IgD-negative memory B cell (primary cell): ENCODE measurements at regions not wholly inside any gene's neighbourhood (a gene's known extent, or its start where the extent isn't known, plus 50 kb on each side); places are given as distances from the start of the nearest gene placed in this dataset.
"Not testable (repeated sequence)": the region's sequence is repeated elsewhere in the genome, so short reads cannot be mapped to it uniquely, and the experiment has no call there.

Experiments used
- H3K27ac Mint-ChIP-seq, 3 donors: one replicate each; pipeline ENCODE4 v1.8.0; 2020 to 2022; ENCODE audit warnings: mild to moderate bottlenecking in 3 of 3, mixed read lengths in 3 of 3, moderate library complexity in 1 of 3
- H3K27me3 Mint-ChIP-seq: one replicate; pipeline ENCODE4 v1.8.0; 2021; ENCODE audit warnings: mixed read lengths
- H3K36me3 Mint-ChIP-seq: one replicate; pipeline ENCODE4 v1.8.0; 2020; ENCODE audit warnings: mild to moderate bottlenecking, mixed read lengths
- H3K4me1 Mint-ChIP-seq, 3 donors: one replicate each; pipeline ENCODE4 v1.8.0; 2020 to 2022; ENCODE audit warnings: mixed read lengths in 3 of 3, mild to moderate bottlenecking in 1 of 3
- H3K4me3 Mint-ChIP-seq, 4 donors: one replicate each; pipeline ENCODE4 v1.8.0; 2020 to 2022; ENCODE audit warnings: mild to moderate bottlenecking in 4 of 4, mixed read lengths in 4 of 4, moderate library complexity in 3 of 4
- H3K9me3 Mint-ChIP-seq, 3 donors: one replicate each; pipeline ENCODE4 v1.8.0; 2020 to 2021; ENCODE audit warnings: mixed read lengths in 3 of 3, mild to moderate bottlenecking in 1 of 3

DNA sequence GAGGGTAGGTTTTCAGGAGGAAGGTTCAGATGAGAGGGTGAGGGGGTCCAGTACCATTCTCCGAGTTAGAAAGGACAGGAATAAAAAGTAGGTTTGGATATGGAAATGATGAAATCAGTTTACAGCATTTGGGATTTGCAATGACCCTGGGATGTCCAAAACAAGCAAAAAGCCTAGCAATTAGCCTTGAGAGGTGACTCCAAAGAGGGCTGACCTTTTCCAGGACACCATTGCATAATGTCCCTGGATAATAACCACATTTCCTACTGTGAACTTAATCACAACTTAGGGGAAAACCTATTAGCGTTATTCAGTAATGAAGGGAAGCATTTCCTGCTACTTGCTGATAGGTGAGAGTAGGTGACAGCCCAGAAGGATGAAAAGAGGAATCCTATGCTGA, 101.4 kb upstream of the ARHGAP42 start:
- H3K4me3 Mint-ChIP-seq, result no peak overlapping the region
- no peak overlapping the region for H3K27ac Mint-ChIP-seq
- peaks cover 12% of the 10 kb centered on the region for H3K27me3 Mint-ChIP-seq
- H3K36me3 Mint-ChIP-seq, result no peaks in the 10 kb centered on the region
- peaks cover 0 to 2% (median 0%) of the 10 kb centered on the region in 3 donors for H3K9me3 Mint-ChIP-seq
- peaks cover 0 to 1% (median 0%) of the 10 kb centered on the region in 3 donors for H3K4me1 Mint-ChIP-seq

DNA sequence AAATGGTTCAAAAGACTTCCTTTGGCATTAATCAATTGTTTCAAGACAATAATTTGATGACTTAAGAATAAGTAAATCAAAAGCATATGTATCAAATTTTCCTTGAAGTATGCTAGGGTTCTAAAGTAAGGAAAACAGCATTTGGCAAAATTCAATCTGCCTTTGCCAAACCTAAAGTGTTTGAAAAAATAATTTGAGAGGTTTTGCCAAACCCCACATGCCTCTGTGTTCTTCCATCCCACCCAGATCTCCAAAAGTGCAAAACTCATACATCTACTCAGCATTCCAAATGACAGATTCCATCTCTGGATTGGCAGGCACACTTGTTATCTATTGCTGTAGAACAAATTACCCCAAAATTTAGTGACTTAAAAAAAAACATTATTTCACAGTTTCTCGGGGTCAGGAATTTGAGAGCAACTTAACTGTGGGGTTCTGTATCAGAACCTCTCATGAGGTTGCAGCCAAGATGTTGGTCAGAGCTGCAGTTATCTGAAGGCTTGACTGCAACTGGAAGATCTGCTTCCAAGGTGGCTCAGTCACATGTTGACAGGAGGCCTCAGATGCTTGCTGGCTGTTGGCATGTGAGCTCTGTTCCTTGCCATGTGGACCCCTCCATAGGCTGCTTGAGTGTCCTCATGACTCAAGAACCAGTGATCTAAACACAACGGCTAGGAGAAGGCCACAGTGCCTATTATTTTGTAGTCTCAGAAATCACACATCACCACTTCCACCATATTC, 100.6 kb upstream of the ARHGAP42 start:
- Mint-ChIP-seq H3K27me3 (peaks cover 12% of the 10 kb centered on the region), H3K4me3 (no peak overlapping the region), H3K27ac (no peak overlapping the region), H3K9me3 (peaks cover 0 to 2% (median 0%) of the 10 kb centered on the region in 3 donors), H3K36me3 (no peaks in the 10 kb centered on the region), H3K4me1 (peaks cover 0 to 1% (median 0%) of the 10 kb centered on the region in 3 donors)

- peak overlapping the region in 1 of 4 donors; percentile 55 for H3K4me3 Mint-ChIP-seq
Observed at GRCh38 chr11:100592619-100593260, 94.3 kb upstream of the ARHGAP42 start.

DNA sequence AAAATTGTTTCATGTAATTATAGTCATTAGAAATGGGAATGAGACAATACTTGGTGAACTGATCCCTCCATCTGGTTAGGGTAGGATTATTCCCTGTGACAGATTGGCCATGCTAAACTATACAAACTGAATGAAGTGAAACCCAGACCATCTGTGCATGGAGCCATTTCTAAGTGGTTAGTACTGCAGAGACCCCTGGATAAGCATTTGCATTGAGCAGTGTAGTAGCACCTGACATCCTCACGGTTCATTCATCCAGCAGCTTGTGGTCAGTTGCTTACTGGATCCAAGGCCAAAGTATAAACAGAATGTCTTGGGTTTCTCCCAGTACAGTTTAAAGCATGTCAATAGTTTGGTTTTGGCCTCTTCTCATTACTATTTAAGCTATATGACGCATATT, 93.8 kb upstream of the ARHGAP42 start:
- H3K27me3 Mint-ChIP-seq, result peaks cover 11% of the 10 kb centered on the region
- peaks cover 0 to 2% (median 0%) of the 10 kb centered on the region in 3 donors for H3K4me1 Mint-ChIP-seq
- no peak overlapping the region for H3K27ac Mint-ChIP-seq
- H3K36me3 Mint-ChIP-seq, result no peaks in the 10 kb centered on the region
- H3K4me3 Mint-ChIP-seq, result no peak overlapping the region
- H3K9me3 Mint-ChIP-seq, result peaks cover 0 to 4% (median 0%) of the 10 kb centered on the region in 3 donors

More at GRCh38 chr11:100592619-100593260, 94.3 kb upstream of the ARHGAP42 start:
- Mint-ChIP-seq H3K4me1 (peaks cover 0 to 3% (median 0%) of the 10 kb centered on the region in 3 donors), H3K27ac (no peak overlapping the region), H3K36me3 (no peaks in the 10 kb centered on the region), H3K9me3 (peaks cover 0 to 4% (median 0%) of the 10 kb centered on the region in 3 donors), H3K27me3 (peaks cover 13% of the 10 kb centered on the region)

DNA sequence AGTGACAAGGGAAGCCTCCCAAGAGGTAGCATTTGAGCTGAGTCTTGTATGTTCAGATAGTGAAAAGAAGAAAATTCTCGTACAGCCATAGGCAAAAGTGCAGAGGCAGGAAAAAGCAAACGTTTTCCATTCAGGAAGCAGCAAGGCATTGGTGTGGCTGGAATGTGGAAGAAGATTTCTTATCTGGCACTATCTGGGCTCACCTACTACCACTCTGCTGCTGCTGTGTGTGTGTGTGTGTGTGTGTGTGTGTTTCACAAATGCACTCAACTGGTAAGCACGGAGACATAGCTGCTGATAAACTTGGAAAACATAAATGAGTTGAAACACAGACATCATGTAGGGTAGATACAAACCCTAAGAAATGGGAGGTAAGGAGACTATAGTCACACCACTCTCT, 92.8 kb upstream of the ARHGAP42 start:
- H3K9me3 Mint-ChIP-seq, result peaks cover 0 to 4% (median 0%) of the 10 kb centered on the region in 3 donors
- no peaks in the 10 kb centered on the region for H3K36me3 Mint-ChIP-seq
- H3K27ac Mint-ChIP-seq, result peak overlapping the region in 1 of 3 donors; percentile 55
- H3K4me3 Mint-ChIP-seq, result no peak overlapping the region
- H3K4me1 Mint-ChIP-seq, result peaks cover 0 to 2% (median 0%) of the 10 kb centered on the region in 3 donors
- peaks cover 8% of the 10 kb centered on the region for H3K27me3 Mint-ChIP-seq

DNA sequence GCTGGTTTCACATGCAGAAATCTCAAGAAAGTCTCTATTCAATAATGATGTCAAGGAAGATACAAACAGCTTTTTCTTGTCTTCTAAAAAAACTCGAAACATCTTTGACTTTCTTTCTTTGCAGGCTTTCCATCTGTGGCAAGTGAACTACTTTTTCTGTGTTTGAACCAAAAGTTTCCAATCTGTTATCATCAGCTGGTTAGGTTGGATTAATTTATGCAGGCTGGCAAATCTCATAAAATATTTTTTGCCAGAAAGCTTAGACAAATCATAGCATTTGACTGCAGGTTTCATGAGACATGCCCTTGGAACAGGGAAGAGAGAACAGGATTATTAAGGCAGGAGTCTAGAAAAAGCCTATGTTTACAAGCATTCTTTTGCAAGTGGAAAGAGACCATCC, 86.1 kb upstream of the ARHGAP42 start:
- Mint-ChIP-seq H3K4me3 (no peak overlapping the region), H3K27ac (no peak overlapping the region), H3K4me1 (no peaks in the 10 kb centered on the region), H3K36me3 (no peaks in the 10 kb centered on the region), H3K9me3 (no peaks in the 10 kb centered on the region), H3K27me3 (peaks cover 6% of the 10 kb centered on the region)

DNA sequence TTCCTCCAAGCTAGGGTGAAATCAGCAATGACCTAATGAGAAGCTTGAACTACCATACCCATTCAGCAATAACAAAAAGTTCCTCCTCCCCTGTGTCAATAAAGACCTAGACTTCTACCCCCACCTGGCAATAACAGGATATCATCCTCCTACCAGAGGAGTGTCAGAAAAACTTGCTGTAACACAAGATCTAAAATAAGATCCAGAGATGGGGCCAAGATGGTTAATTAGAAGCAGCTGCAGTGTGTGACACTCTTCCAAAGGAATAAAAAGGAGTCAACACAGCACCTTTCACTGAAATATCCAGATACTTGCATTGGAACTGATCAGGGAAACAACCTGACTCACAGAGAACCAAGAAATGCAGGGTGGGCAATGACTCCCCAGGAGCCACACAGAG, 84.4 kb upstream of the ARHGAP42 start:
- H3K4me3 Mint-ChIP-seq, result no peak overlapping the region
- H3K27me3 Mint-ChIP-seq, result peaks cover 4% of the 10 kb centered on the region
- H3K36me3 Mint-ChIP-seq, result no peaks in the 10 kb centered on the region
- no peaks in the 10 kb centered on the region for H3K9me3 Mint-ChIP-seq
- H3K27ac Mint-ChIP-seq, result no peak overlapping the region
- no peaks in the 10 kb centered on the region for H3K4me1 Mint-ChIP-seq

DNA sequence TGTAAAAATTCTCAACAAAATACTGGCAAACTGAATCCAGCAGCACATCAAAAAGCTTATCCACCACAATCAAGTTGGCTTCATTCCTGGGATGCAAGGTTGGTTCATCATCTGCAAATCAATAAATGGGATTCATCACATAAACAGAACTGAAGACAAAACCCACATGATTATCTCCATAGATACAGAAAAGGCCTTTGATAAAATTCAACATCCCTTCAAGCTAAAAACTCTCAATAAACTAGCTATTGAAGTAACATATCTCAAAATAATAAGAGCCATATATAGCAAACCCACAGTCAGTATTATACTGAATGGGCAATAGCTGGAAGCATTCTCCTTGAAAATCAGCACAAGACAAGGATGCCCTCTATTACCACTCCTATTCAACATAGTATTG, 79.3 kb upstream of the ARHGAP42 start:
- not testable (repeated sequence) for H3K27me3 Mint-ChIP-seq, H3K27ac Mint-ChIP-seq, H3K9me3 Mint-ChIP-seq, H3K36me3 Mint-ChIP-seq, H3K4me3 Mint-ChIP-seq
- H3K4me1 Mint-ChIP-seq, result peaks cover 8 to 13% (median 8%) of the 10 kb centered on the region in 3 donors

DNA sequence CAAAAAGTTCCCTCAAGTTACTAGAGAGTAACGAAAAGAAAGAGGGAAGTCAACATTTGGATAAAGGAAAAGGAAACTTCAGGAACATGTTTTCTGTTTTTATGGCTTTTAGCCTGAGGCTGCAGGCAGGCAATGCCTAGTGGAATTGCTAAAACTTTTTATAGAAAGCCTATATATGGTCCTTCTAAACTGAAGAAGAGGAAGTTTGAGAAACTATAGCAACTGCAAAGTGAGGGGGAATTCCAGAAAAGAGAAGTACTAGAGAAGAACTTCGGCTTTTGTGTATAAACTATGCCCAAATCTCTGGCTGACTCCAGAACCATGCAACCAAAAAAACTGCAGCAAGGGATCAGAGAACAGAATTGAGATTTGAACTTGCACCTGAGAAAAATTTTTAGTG, 74.3 kb upstream of the ARHGAP42 start:
- Mint-ChIP-seq H3K27ac (peak overlapping the region; percentile 8 to 72 (median 32)), H3K9me3 (peaks cover 3 to 11% (median 10%) of the 10 kb centered on the region in 3 donors), H3K4me1 (peaks cover 13 to 28% (median 16%) of the 10 kb centered on the region in 3 donors), H3K36me3 (peaks cover 1% of the 10 kb centered on the region), H3K27me3 (peaks cover 3% of the 10 kb centered on the region), H3K4me3 (peak overlapping the region in 3 of 4 donors; percentile 32 to 65 (median 58))

- H3K9me3 Mint-ChIP-seq, result peaks cover 9 to 18% (median 10%) of the 10 kb centered on the region in 3 donors
- no peak overlapping the region for H3K4me3 Mint-ChIP-seq
- H3K36me3 Mint-ChIP-seq, result peaks cover 4% of the 10 kb centered on the region
- no peak overlapping the region for H3K27ac Mint-ChIP-seq
- H3K4me1 Mint-ChIP-seq, result peaks cover 1 to 13% (median 4%) of the 10 kb centered on the region in 3 donors
- no peaks in the 10 kb centered on the region for H3K27me3 Mint-ChIP-seq
Observed at GRCh38 chr11:100618914-100619313, 68.2 kb upstream of the ARHGAP42 start.

DNA sequence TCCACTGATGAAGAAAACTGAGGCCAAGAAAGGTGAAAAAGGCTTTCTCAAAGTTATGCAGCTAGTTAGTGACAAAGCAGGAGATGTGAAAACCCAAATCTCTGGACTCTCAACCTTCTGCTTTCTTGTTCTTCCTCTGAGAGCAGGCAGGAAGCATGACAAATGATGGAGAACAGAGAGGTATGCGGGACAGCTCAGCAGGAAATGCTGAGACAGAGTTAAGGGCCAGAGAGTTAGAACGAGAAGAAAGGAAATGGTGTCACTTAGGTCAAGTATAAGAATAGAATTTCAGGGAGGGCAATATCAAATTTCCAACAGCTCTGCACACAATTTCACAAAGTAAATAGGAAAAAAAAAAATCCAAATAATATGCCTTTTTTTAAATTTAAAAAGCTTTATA, 67.6 kb upstream of the ARHGAP42 start:
- Mint-ChIP-seq H3K27ac (no peak overlapping the region), H3K36me3 (peaks cover 4% of the 10 kb centered on the region), H3K27me3 (no peaks in the 10 kb centered on the region), H3K9me3 (peaks cover 13 to 24% (median 15%) of the 10 kb centered on the region in 3 donors), H3K4me1 (peaks cover 1 to 13% (median 4%) of the 10 kb centered on the region in 3 donors), H3K4me3 (no peak overlapping the region)

GRCh38 chr11:100622404-100622803, 64.7 kb upstream of the ARHGAP42 start:
- Mint-ChIP-seq H3K4me3 (no peak overlapping the region), H3K9me3 (peaks cover 15 to 23% (median 16%) of the 10 kb centered on the region in 3 donors), H3K4me1 (peaks cover 0 to 6% (median 1%) of the 10 kb centered on the region in 3 donors), H3K27me3 (no peaks in the 10 kb centered on the region), H3K27ac (no peak overlapping the region), H3K36me3 (peaks cover 4% of the 10 kb centered on the region)

- Mint-ChIP-seq H3K4me3 (no peak overlapping the region), H3K36me3 (peaks cover 4% of the 10 kb centered on the region), H3K27me3 (no peaks in the 10 kb centered on the region), H3K9me3 (peaks cover 15 to 23% (median 16%) of the 10 kb centered on the region in 3 donors), H3K27ac (peak overlapping the region in 1 of 3 donors; percentile 19), H3K4me1 (peaks cover 0 to 2% (median 1%) of the 10 kb centered on the region in 3 donors)
Observed at GRCh38 chr11:100624346-100624745, 62.7 kb upstream of the ARHGAP42 start.

- H3K4me3 Mint-ChIP-seq, result no peak overlapping the region
- no peaks in the 10 kb centered on the region for H3K4me1 Mint-ChIP-seq
- H3K27ac Mint-ChIP-seq, result no peak overlapping the region
- no peaks in the 10 kb centered on the region for H3K27me3 Mint-ChIP-seq
- H3K36me3 Mint-ChIP-seq, result peaks cover 4% of the 10 kb centered on the region
- peaks cover 15 to 23% (median 16%) of the 10 kb centered on the region in 3 donors for H3K9me3 Mint-ChIP-seq
Observed at GRCh38 chr11:100625041-100625440, 62.0 kb upstream of the ARHGAP42 start.

DNA sequence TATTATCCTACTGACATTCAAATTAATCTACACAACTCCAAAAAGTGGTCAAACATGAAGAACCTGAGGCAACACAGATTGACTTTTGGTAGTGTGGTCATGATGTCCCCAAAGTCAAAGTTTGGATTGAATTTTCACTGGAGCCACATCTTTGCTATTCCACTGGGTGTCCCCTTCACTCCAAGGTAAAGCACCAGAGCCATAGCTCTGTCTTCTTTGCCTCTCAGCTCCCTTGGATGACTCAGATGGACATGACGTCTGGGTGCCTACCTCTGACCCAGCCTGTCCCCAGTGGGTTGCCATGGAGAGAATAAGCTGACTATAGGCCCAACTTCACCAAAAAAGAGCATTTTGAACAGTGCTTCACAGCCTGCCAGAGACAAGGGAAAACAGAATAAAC, 57.4 kb upstream of the ARHGAP42 start:
- no peak overlapping the region for H3K27ac Mint-ChIP-seq
- no peaks in the 10 kb centered on the region for H3K36me3 Mint-ChIP-seq
- H3K4me1 Mint-ChIP-seq, result no peaks in the 10 kb centered on the region
- H3K4me3 Mint-ChIP-seq, result no peak overlapping the region
- H3K27me3 Mint-ChIP-seq, result no peaks in the 10 kb centered on the region
- peaks cover 0 to 2% (median 0%) of the 10 kb centered on the region in 3 donors for H3K9me3 Mint-ChIP-seq
